Tibial artery (tissue), 4 donors: ENCODE measurements at regions not wholly inside any gene's neighbourhood (a gene's known extent, or its start where the extent isn't known, plus 50 kb on each side); places are given as distances from the start of the nearest gene placed in this dataset.

Experiments
- DNase-seq, 2 donors: peaks; one replicate each; pipeline ENCODE4 v3.0.0-alpha.2; 2019
- H3K27ac ChIP-seq, 2 donors: fragments of 200-600 bp; sonication (generic) in 1 of 2; 1 replicate in 1 of 2; 2 replicates in 1 of 2; pipeline ENCODE4 v1.5.1; 2018 to 2019; ENCODE audit warnings: mild to moderate bottlenecking in 1 of 2
- H3K27me3 ChIP-seq, 2 donors: fragments of 200-600 bp; sonication (generic) in 1 of 2; one replicate each; pipeline versions ENCODE4 v1.5.1 to v1.6.0; 2016 to 2019
- H3K36me3 ChIP-seq, 3 donors: fragments of 200-600 bp; sonication (generic) in 2 of 3; one replicate each; pipeline ENCODE4 v1.5.1; 2016 to 2019; ENCODE audit warnings: mild to moderate bottlenecking in 2 of 3
- H3K4me1 ChIP-seq, 4 donors: fragments of 200-600 bp; sonication (generic) in 2 of 4; 1 replicate in 3 of 4; 2 replicates in 1 of 4; pipeline ENCODE4 v1.5.1; 2016 to 2019
- H3K4me3 ChIP-seq, 2 donors: fragments of 200-600 bp; sonication (generic) in 1 of 2; 1 replicate in 1 of 2; 2 replicates in 1 of 2; pipeline ENCODE4 v1.5.1; 2018 to 2019; ENCODE audit warnings: mild to moderate bottlenecking in 2 of 2
- H3K9me3 ChIP-seq, 3 donors: fragments of 200-600 bp; sonication (generic) in 1 of 3; one replicate each; pipeline ENCODE4 v1.5.1; 2016 to 2019
- CTCF ChIP-seq, 2 experiments: fragments of 200-600 bp in 1 of 2; fragments of 450-650 bp in 1 of 2; IDR thresholded peaks; one replicate each; pipeline ENCODE4 v1.5.1; 2017 to 2019; ENCODE audit warnings: antibody characterized with exemption in 2 of 2, mild to moderate bottlenecking in 1 of 2, moderate library complexity in 1 of 2
- intact Hi-C: fragments of 100-400 bp; cut with DNase I; formaldehyde crosslinking; loops from one replicate; pipeline ENCODE4 v1.15.0; 2023; ENCODE audit warnings: low total_unique reads

- peak in 1 of 2 donors; percentile 15 for DNase-seq
- H3K27ac ChIP-seq = no peak overlapping the region
- no peaks in the 10 kb centered on the region for H3K4me1 ChIP-seq
- no peaks in the 10 kb centered on the region for H3K36me3 ChIP-seq
- no peak for TF ChIP-seq CTCF (IDR thresholded peaks at IDR 0.05)
- H3K27me3 ChIP-seq = no peaks in the 10 kb centered on the region
- no peaks in the 10 kb centered on the region for H3K9me3 ChIP-seq
- intact Hi-C loops = no loop called here
- H3K4me3 ChIP-seq = no peak overlapping the region
These were observed 130.1 kb upstream of the LHX5 start for GRCh38 chr12:113601656-113602263.

- no peaks in the 10 kb centered on the region for H3K36me3 ChIP-seq
- no peaks in the 10 kb centered on the region for H3K27me3 ChIP-seq
- peak in 1 of 2 donors; percentile 28 for DNase-seq
- TF ChIP-seq CTCF (IDR thresholded peaks at IDR 0.05) = no peak
- no peak overlapping the region for H3K4me3 ChIP-seq
- peaks cover 0 to 5% (median 0%) of the 10 kb centered on the region in 3 donors for H3K9me3 ChIP-seq
- intact Hi-C loops = no loop called here
- no peaks in the 10 kb centered on the region for H3K4me1 ChIP-seq
- H3K27ac ChIP-seq = no peak overlapping the region
These were observed 127.2 kb upstream of the LHX5 start for GRCh38 chr12:113598815-113599406.

- Histone ChIP-seq H3K27ac (no peak overlapping the region), H3K36me3 (no peaks in the 10 kb centered on the region), H3K27me3 (peaks cover 0 to 23% of the 10 kb centered on the region in 2 donors), H3K4me3 (no peak overlapping the region), H3K9me3 (peaks cover 0 to 5% (median 0%) of the 10 kb centered on the region in 3 donors), H3K4me1 (peaks cover 0 to 5% (median 0%) of the 10 kb centered on the region in 4 donors)
- no peak for DNase-seq
- intact Hi-C loops = no loop called here
- TF ChIP-seq CTCF (IDR thresholded peaks at IDR 0.05) = no peak
These were observed 123.3 kb upstream of the LHX5 start for GRCh38 chr12:113594967-113595366.

GRCh38 chr12:113591480-113591974, 119.9 kb upstream of the LHX5 start:
- Histone ChIP-seq H3K27me3 (peaks cover 0 to 28% of the 10 kb centered on the region in 2 donors), H3K27ac (no peak overlapping the region), H3K4me3 (no peak overlapping the region), H3K4me1 (peaks cover 0 to 5% (median 0%) of the 10 kb centered on the region in 4 donors), H3K36me3 (no peaks in the 10 kb centered on the region), H3K9me3 (peaks cover 0 to 5% (median 0%) of the 10 kb centered on the region in 3 donors)
- no peak for TF ChIP-seq CTCF (IDR thresholded peaks at IDR 0.05)
- DNase-seq = peak in 1 of 2 donors; percentile 29
- intact Hi-C loops = no loop called here

- H3K4me3 ChIP-seq = no peak overlapping the region
- TF ChIP-seq CTCF (IDR thresholded peaks at IDR 0.05) = no peak
- intact Hi-C loops = no loop called here
- no peaks in the 10 kb centered on the region for H3K9me3 ChIP-seq
- H3K27me3 ChIP-seq = peaks cover 0 to 28% of the 10 kb centered on the region in 2 donors
- H3K27ac ChIP-seq = no peak overlapping the region
- H3K36me3 ChIP-seq = no peaks in the 10 kb centered on the region
- peaks cover 0 to 5% (median 0%) of the 10 kb centered on the region in 4 donors for H3K4me1 ChIP-seq
- DNase-seq = no peak
These were observed 117.8 kb upstream of the LHX5 start for GRCh38 chr12:113589437-113589836.
